ENCODE measurements at regions not wholly inside any gene's neighbourhood (a gene's known extent, or its start where the extent isn't known, plus 50 kb on each side); places are given as distances from the start of the nearest gene placed in this dataset.

GRCh38 chr12:38411426-38411825 is 94.9 kb downstream of the ALG10B start:
- H3K4me3 ChIP-seq (ENCODE audit: low read depth, low read length, poor library complexity, severe bottlenecking): no peak overlapping the region
- H3K36me3 ChIP-seq (ENCODE audit: insufficient read depth, low read length): no peaks in the 10 kb centered on the region
- H3F3A ChIP-seq (ENCODE audit: insufficient read depth, low read length): no peaks in the 10 kb centered on the region
- no peaks in the 10 kb centered on the region for H3K79me2 ChIP-seq (ENCODE audit: insufficient read depth, low read length)
- no peaks in the 10 kb centered on the region for H3K4me1 ChIP-seq (ENCODE audit: insufficient read depth, low read length, severe bottlenecking)
- no peaks in the 10 kb centered on the region for H3K9me2 ChIP-seq (ENCODE audit: low read depth, low read length)
- H3K4me2 ChIP-seq (ENCODE audit: low read length): no peak overlapping the region
- no peak overlapping the region for H3K9ac ChIP-seq (ENCODE audit: low read length)
- H2AFZ ChIP-seq (ENCODE audit: low read length): no peak overlapping the region
- H3K27me3 ChIP-seq (ENCODE audit: insufficient read depth, low read length): no peaks in the 10 kb centered on the region
- no peak overlapping the region for H3K27ac ChIP-seq (ENCODE audit: low read depth, low read length, poor library complexity, severe bottlenecking)
- no peaks in the 10 kb centered on the region for H4K20me1 ChIP-seq (ENCODE audit: insufficient read depth, low read length)
- TF ChIP-seq, protein P1, sequence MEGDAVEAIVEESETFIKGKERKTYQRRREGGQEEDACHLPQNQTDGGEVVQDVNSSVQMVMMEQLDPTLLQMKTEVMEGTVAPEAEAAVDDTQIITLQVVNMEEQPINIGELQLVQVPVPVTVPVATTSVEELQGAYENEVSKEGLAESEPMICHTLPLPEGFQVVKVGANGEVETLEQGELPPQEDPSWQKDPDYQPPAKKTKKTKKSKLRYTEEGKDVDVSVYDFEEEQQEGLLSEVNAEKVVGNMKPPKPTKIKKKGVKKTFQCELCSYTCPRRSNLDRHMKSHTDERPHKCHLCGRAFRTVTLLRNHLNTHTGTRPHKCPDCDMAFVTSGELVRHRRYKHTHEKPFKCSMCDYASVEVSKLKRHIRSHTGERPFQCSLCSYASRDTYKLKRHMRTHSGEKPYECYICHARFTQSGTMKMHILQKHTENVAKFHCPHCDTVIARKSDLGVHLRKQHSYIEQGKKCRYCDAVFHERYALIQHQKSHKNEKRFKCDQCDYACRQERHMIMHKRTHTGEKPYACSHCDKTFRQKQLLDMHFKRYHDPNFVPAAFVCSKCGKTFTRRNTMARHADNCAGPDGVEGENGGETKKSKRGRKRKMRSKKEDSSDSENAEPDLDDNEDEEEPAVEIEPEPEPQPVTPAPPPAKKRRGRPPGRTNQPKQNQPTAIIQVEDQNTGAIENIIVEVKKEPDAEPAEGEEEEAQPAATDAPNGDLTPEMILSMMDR (IDR thresholded peaks at IDR 0.05; ENCODE audit: low read length): no peak
- no peak for TF ChIP-seq EZH2 (IDR thresholded peaks at IDR 0.05; ENCODE audit: borderline replicate concordance, low read length)
- no peaks in the 10 kb centered on the region for H3K9me3 ChIP-seq (ENCODE audit: low read length)

DNA sequence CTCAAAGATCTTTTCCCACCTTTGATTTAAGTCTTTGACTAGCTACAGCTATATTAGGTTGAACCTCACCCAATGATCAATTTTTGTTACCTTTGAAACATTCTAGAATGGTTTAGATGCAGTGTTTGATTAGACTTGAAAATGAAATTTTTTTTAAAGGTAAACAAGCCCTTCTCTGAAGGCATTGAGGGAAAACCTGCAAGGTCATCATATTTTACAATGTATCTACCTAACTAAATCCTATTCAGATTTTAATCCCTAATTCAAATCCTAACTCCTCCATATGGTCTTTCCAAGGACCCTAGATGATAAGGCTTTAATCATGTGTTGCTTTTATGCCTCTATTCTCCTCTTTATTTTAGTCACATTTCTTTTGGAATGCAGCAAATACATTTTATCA is 95.4 kb downstream of the ALG10B start:
- Histone ChIP-seq H3K79me2 (ENCODE audit: insufficient read depth, low read length) (no peaks in the 10 kb centered on the region), H3F3A (ENCODE audit: insufficient read depth, low read length) (no peaks in the 10 kb centered on the region), H3K9me2 (ENCODE audit: low read depth, low read length) (no peaks in the 10 kb centered on the region), H3K36me3 (ENCODE audit: insufficient read depth, low read length) (no peaks in the 10 kb centered on the region), H3K4me2 (ENCODE audit: low read length) (no peak overlapping the region), H2AFZ (ENCODE audit: low read length) (no peak overlapping the region), H3K4me3 (ENCODE audit: low read depth, low read length, poor library complexity, severe bottlenecking) (no peak overlapping the region), H3K27me3 (ENCODE audit: insufficient read depth, low read length) (no peaks in the 10 kb centered on the region), H3K4me1 (ENCODE audit: insufficient read depth, low read length, severe bottlenecking) (no peaks in the 10 kb centered on the region), H3K9me3 (ENCODE audit: low read length) (no peaks in the 10 kb centered on the region), H3K27ac (ENCODE audit: low read depth, low read length, poor library complexity, severe bottlenecking) (no peak overlapping the region), H4K20me1 (ENCODE audit: insufficient read depth, low read length) (no peaks in the 10 kb centered on the region), H3K9ac (ENCODE audit: low read length) (no peak overlapping the region)
- TF ChIP-seq, protein P1 (IDR thresholded peaks at IDR 0.05; ENCODE audit: low read length): no peak

GRCh38 chr12:38417101-38417500 is 100.5 kb downstream of the ALG10B start:
- H3F3A ChIP-seq (ENCODE audit: insufficient read depth, low read length): no peaks in the 10 kb centered on the region
- no peak overlapping the region for H3K9ac ChIP-seq (ENCODE audit: low read length)
- no peak overlapping the region for H3K4me3 ChIP-seq (ENCODE audit: low read depth, low read length, poor library complexity, severe bottlenecking)
- no peak overlapping the region for H3K4me2 ChIP-seq (ENCODE audit: low read length)
- H3K36me3 ChIP-seq (ENCODE audit: insufficient read depth, low read length): no peaks in the 10 kb centered on the region
- no peaks in the 10 kb centered on the region for H3K27me3 ChIP-seq (ENCODE audit: insufficient read depth, low read length)
- no peak overlapping the region for H2AFZ ChIP-seq (ENCODE audit: low read length)
- no peaks in the 10 kb centered on the region for H3K9me3 ChIP-seq (ENCODE audit: low read length)
- H4K20me1 ChIP-seq (ENCODE audit: insufficient read depth, low read length): no peaks in the 10 kb centered on the region
- TF ChIP-seq, protein P1 (IDR thresholded peaks at IDR 0.05; ENCODE audit: low read length): no peak
- TF ChIP-seq EZH2 (IDR thresholded peaks at IDR 0.05; ENCODE audit: borderline replicate concordance, low read length): no peak
- no peak overlapping the region for H3K27ac ChIP-seq (ENCODE audit: low read depth, low read length, poor library complexity, severe bottlenecking)
- H3K9me2 ChIP-seq (ENCODE audit: low read depth, low read length): no peaks in the 10 kb centered on the region
- H3K4me1 ChIP-seq (ENCODE audit: insufficient read depth, low read length, severe bottlenecking): no peaks in the 10 kb centered on the region
- no peaks in the 10 kb centered on the region for H3K79me2 ChIP-seq (ENCODE audit: insufficient read depth, low read length)

Data from OCI-LY1 (cell line).